PFSK-1 (cell line): ENCODE measurements at regions not wholly inside any gene's neighbourhood (a gene's known extent, or its start where the extent isn't known, plus 50 kb on each side); places are given as distances from the start of the nearest gene placed in this dataset.

Source experiments
- FOXP2 ChIP-seq: optimal IDR thresholded peaks from 2 replicates; pipeline ENCODE3; 2011; ENCODE audit warnings: borderline replicate concordance, control low read depth, inconsistent platforms; ENCODE audit not compliant: insufficient read depth; ENCODE audit errors: extremely low read length, extremely low read depth
- POLR2AphosphoS5 ChIP-seq: IDR thresholded peaks from 2 replicates; pipeline ENCODE4 v1.6.1; 2012; ENCODE audit warnings: low read depth, mild to moderate bottlenecking, control low read depth, low read length, moderate library complexity
- REST ChIP-seq, 2 experiments: IDR thresholded peaks; 2 replicates each; pipeline versions ENCODE4 v1.6.1 to v1.8.0; 2011 to 2012; ENCODE audit warnings: low read depth in 2 of 2, low read length in 2 of 2, control low read depth in 1 of 2, inconsistent platforms in 1 of 2, mild to moderate bottlenecking in 1 of 2, moderate library complexity in 1 of 2; ENCODE audit not compliant: insufficient read depth in 1 of 2
- SIN3A ChIP-seq: IDR thresholded peaks from 2 replicates; pipeline ENCODE4 v1.6.1; 2012; ENCODE audit warnings: mild to moderate bottlenecking, low read length, moderate library complexity, borderline replicate concordance; ENCODE audit not compliant: insufficient read depth
- TAF1 ChIP-seq: IDR thresholded peaks from 2 replicates; pipeline ENCODE4 v1.6.1; 2012; ENCODE audit warnings: low read length, control low read depth, borderline replicate concordance; ENCODE audit not compliant: insufficient read depth

GRCh38 chr2:129620411-129620810 lies 359.1 kb upstream of the RAB6C start:
- TF ChIP-seq POLR2AphosphoS5 (no peak), TAF1 (no peak), REST (IDR thresholded peaks at IDR 0.05; ENCODE audit: insufficient read depth in 1 of 2, low read depth in 2 of 2, low read length in 2 of 2) (no peak), SIN3A (no peak), FOXP2 (no peak)
